A549 (cell line): ENCODE measurements at regions not wholly inside any gene's neighbourhood (a gene's known extent, or its start where the extent isn't known, plus 50 kb on each side); places are given as distances from the start of the nearest gene placed in this dataset.

Experiments
- CBX2 ChIP-seq: fragments of 200-600 bp; sonication (generic); IDR thresholded peaks from 2 replicates; pipeline ENCODE4 v1.6.1; 2016; ENCODE audit warnings: low read depth, mild to moderate bottlenecking, borderline replicate concordance
- CBX8 ChIP-seq: fragments of 200-600 bp; sonication (generic); IDR thresholded peaks from 2 replicates; pipeline ENCODE4 v1.6.1; 2016
- EP300 ChIP-seq, 2 experiments: fragments of >200 bp; sonication (Bioruptor Twin); formaldehyde crosslinking; IDR thresholded peaks; 2 replicates in 1 of 2; 3 replicates in 1 of 2; pipeline ENCODE4 v1.6.1; 2016 to 2017
- FOXS1 ChIP-seq: fragments of 250-450 bp; sonication (Bioruptor Pico); IDR thresholded peaks from 2 replicates; pipeline ENCODE4 v1.5.0; 2020; ENCODE audit warnings: mild to moderate bottlenecking, moderate library complexity
- MAFK ChIP-seq: fragments of 450-650 bp; IDR thresholded peaks from 2 replicates; pipeline ENCODE4 v1.6.1; 2014; ENCODE audit not compliant: partially characterized antibody
- MAZ ChIP-seq: fragments of 150-350 bp; IDR thresholded peaks from 2 replicates; pipeline ENCODE4 v1.6.1; 2014; ENCODE audit warnings: antibody characterized with exemption, low read depth, low read length, borderline replicate concordance
- POLR2A ChIP-seq: IDR thresholded peaks from 2 replicates; pipeline ENCODE4 v1.6.1; 2012; ENCODE audit warnings: mild to moderate bottlenecking, low read length
- RCOR1 ChIP-seq: fragments of 150-350 bp; IDR thresholded peaks from 2 replicates; pipeline ENCODE4 v1.6.1; 2014; ENCODE audit warnings: antibody characterized with exemption, low read length, low read depth
- RFX5 ChIP-seq: fragments of 450-650 bp; IDR thresholded peaks from 2 replicates; pipeline ENCODE4 v1.7.1; 2014; ENCODE audit warnings: antibody characterized with exemption, mild to moderate bottlenecking, moderate library complexity
- ZFP36 ChIP-seq: fragments of 450-650 bp; IDR thresholded peaks from 2 replicates; pipeline ENCODE4 v1.6.1; 2014; ENCODE audit warnings: borderline replicate concordance; ENCODE audit not compliant: partially characterized antibody
- ZSCAN20 ChIP-seq: fragments of 250-450 bp; sonication (Bioruptor Pico); IDR thresholded peaks from 2 replicates; pipeline ENCODE4 v1.8.0; 2022; ENCODE audit warnings: mild to moderate bottlenecking, moderate library complexity
- TF ChIP-seq, protein P1 (sequence below): fragments of >200 bp; sonication (Bioruptor Twin); formaldehyde crosslinking; IDR thresholded peaks from 3 replicates; pipeline ENCODE4 v1.5.1; 2016
- TF ChIP-seq, protein P2 (sequence below): IDR thresholded peaks from 2 replicates; pipeline ENCODE4 v1.6.1; 2012

DNA sequence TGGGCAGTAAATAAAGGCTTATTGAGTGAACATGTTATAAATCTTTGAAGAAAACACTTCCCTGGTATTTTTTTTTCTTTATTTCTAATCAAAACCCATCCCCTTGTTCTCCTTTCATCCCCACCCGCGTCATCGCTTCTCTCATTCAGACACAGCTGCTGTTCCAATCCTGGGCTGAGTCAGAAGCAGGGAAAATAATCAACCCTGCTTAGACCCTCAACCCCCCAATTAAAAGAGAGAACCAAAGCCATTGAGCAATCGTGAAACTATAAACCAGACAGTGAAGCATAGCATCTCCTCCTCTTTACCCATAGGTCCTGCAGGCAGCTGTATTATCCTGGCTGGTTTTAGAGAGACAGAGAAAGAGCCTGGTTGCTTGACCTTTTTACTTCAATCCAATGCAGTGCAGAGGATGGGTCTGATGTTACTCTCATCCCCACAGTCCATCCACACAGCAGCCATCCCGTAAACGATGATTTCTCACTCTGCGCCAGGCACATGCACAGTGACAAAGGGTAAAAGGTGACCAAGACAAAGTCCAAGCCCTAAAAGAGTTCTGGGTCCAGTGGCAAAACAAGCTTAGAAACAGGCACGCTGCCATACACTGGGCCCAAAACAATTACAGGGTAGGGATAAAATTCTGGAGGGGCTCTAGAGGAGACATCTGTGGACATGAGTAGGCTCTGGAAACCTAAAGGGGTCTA lies 238.3 kb downstream of the GALC start:
- TF ChIP-seq EP300 (IDR thresholded peaks at IDR 0.05) (no peak), MAFK (no peak), ZFP36 (no peak), POLR2A (no peak), CBX8 (no peak), FOXS1 (CRISPR knock-in tag) (no peak), RFX5 (no peak), MAZ (no peak), ZSCAN20 (CRISPR knock-in tag) (no peak), RCOR1 (no peak), CBX2 (no peak)
- TF ChIP-seq, protein P1, sequence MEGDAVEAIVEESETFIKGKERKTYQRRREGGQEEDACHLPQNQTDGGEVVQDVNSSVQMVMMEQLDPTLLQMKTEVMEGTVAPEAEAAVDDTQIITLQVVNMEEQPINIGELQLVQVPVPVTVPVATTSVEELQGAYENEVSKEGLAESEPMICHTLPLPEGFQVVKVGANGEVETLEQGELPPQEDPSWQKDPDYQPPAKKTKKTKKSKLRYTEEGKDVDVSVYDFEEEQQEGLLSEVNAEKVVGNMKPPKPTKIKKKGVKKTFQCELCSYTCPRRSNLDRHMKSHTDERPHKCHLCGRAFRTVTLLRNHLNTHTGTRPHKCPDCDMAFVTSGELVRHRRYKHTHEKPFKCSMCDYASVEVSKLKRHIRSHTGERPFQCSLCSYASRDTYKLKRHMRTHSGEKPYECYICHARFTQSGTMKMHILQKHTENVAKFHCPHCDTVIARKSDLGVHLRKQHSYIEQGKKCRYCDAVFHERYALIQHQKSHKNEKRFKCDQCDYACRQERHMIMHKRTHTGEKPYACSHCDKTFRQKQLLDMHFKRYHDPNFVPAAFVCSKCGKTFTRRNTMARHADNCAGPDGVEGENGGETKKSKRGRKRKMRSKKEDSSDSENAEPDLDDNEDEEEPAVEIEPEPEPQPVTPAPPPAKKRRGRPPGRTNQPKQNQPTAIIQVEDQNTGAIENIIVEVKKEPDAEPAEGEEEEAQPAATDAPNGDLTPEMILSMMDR = no peak
- TF ChIP-seq, protein P2, sequence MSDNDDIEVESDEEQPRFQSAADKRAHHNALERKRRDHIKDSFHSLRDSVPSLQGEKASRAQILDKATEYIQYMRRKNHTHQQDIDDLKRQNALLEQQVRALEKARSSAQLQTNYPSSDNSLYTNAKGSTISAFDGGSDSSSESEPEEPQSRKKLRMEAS = no peak
